GM23338 (cell line): ENCODE measurements at regions not wholly inside any gene's neighbourhood (a gene's known extent, or its start where the extent isn't known, plus 50 kb on each side); places are given as distances from the start of the nearest gene placed in this dataset.

Experiments used
- ATAC-seq: fragments of 200-7000 bp; cut with Tn5 transposase; 3 replicates; pipeline ENCODE4 v1.9.1; 2020
- DNase-seq: peaks from one replicate; pipeline ENCODE4 v3.0.0-alpha.2; 2015; ENCODE audit warnings: low spot score
- H2AFZ ChIP-seq: fragments of 200-600 bp; sonication (generic); 2 replicates; pipeline ENCODE4 v1.8.0; 2016; ENCODE audit warnings: antibody characterized with exemption, mild to moderate bottlenecking, moderate library complexity
- H3F3A ChIP-seq: fragments of 200-600 bp; sonication (generic); replicated peaks from 2 replicates; pipeline ENCODE4 v1.8.0; 2017; ENCODE audit warnings: antibody characterized with exemption, mixed run types, low read depth
- H3K27ac ChIP-seq: fragments of 200-600 bp; sonication (generic); 2 replicates; pipeline ENCODE4 v1.6.1; 2016; ENCODE audit warnings: low read depth
- H3K27me3 ChIP-seq: fragments of 200-600 bp; sonication (generic); 2 replicates; pipeline ENCODE4 v1.8.0; 2016; ENCODE audit warnings: mild to moderate bottlenecking, mixed run types, moderate library complexity; ENCODE audit not compliant: insufficient read depth
- H3K36me3 ChIP-seq: fragments of 200-600 bp; sonication (generic); 2 replicates; pipeline ENCODE4 v1.8.0; 2016; ENCODE audit warnings: mild to moderate bottlenecking; ENCODE audit not compliant: insufficient read depth
- H3K4me1 ChIP-seq: fragments of 200-600 bp; sonication (generic); 2 replicates; pipeline ENCODE4 v1.8.0; 2016; ENCODE audit warnings: mild to moderate bottlenecking, moderate library complexity; ENCODE audit not compliant: insufficient read depth
- H3K4me2 ChIP-seq: fragments of 200-600 bp; sonication (generic); 2 replicates; pipeline ENCODE4 v1.7.1; 2017; ENCODE audit warnings: mixed run types
- H3K4me3 ChIP-seq: fragments of 200-600 bp; sonication (generic); 2 replicates; pipeline ENCODE4 v1.6.1; 2016; ENCODE audit warnings: mixed run types
- H3K79me2 ChIP-seq: fragments of 200-600 bp; sonication (generic); replicated peaks from 2 replicates; pipeline ENCODE4 v1.8.0; 2017; ENCODE audit warnings: mild to moderate bottlenecking; ENCODE audit not compliant: insufficient read depth
- H3K9me2 ChIP-seq: fragments of 200-600 bp; sonication (generic); 2 replicates; pipeline ENCODE4 v1.8.0; 2017; ENCODE audit not compliant: insufficient read depth
- H4K20me1 ChIP-seq: fragments of 200-600 bp; sonication (generic); replicated peaks from 2 replicates; pipeline ENCODE4 v1.8.0; 2017; ENCODE audit warnings: mild to moderate bottlenecking; ENCODE audit not compliant: insufficient read depth
- H3K27ac Mint-ChIP-seq: 2 replicates; pipeline ENCODE4 v1.8.0; 2020; ENCODE audit warnings: inconsistent platforms, mild to moderate bottlenecking, moderate library complexity, mixed read lengths
- H3K27me3 Mint-ChIP-seq: 3 replicates; pipeline ENCODE4 v1.8.0; 2022; ENCODE audit warnings: low read depth, mild to moderate bottlenecking, moderate library complexity, mixed read lengths, inconsistent platforms; ENCODE audit not compliant: insufficient read depth, poor library complexity
- H3K36me3 Mint-ChIP-seq: 3 replicates; pipeline ENCODE4 v1.8.0; 2021; ENCODE audit warnings: low read depth, mild to moderate bottlenecking, inconsistent platforms, moderate library complexity, mixed read lengths
- H3K4me1 Mint-ChIP-seq: 3 replicates; pipeline ENCODE4 v1.8.0; 2020; ENCODE audit warnings: mild to moderate bottlenecking, inconsistent platforms, mixed read lengths
- H3K4me3 Mint-ChIP-seq: 3 replicates; pipeline ENCODE4 v1.8.0; 2021; ENCODE audit warnings: moderate library complexity, mild to moderate bottlenecking, inconsistent platforms, mixed read lengths
- H3K9me3 Mint-ChIP-seq: 3 replicates; pipeline ENCODE4 v1.8.0; 2020; ENCODE audit warnings: moderate library complexity, mild to moderate bottlenecking, inconsistent platforms, mixed read lengths
- CREB1 ChIP-seq: fragments of 250-450 bp; sonication (Bioruptor Pico); IDR thresholded peaks from 2 replicates; pipeline ENCODE4 v1.5.0; 2020; ENCODE audit warnings: low read depth, mild to moderate bottlenecking, moderate library complexity
- CTCF ChIP-seq, 2 experiments: fragments of 200-600 bp in 1 of 2; sonication (generic) in 1 of 2; conservative IDR thresholded peaks; 2 replicates each; pipeline versions ENCODE4 v1.5.1 to v1.6.1; 2016 to 2017; ENCODE audit warnings: antibody characterized with exemption in 2 of 2, low read depth in 2 of 2, mild to moderate bottlenecking in 2 of 2, moderate library complexity in 1 of 2
- ETS1 ChIP-seq: IDR thresholded peaks from 2 replicates; pipeline ENCODE4 v1.6.1; 2016; ENCODE audit warnings: antibody characterized with exemption
- EZH2 ChIP-seq: fragments of 200-600 bp; sonication (generic); IDR thresholded peaks from one replicate; pipeline ENCODE4 v1.8.0; 2017; ENCODE audit warnings: antibody characterized with exemption, mild to moderate bottlenecking, low read depth; ENCODE audit not compliant: unreplicated experiment
- EZH2phosphoT487 ChIP-seq: fragments of 200-600 bp; sonication (generic); IDR thresholded peaks from one replicate; pipeline ENCODE4 v1.8.1; 2018; ENCODE audit warnings: antibody characterized with exemption; ENCODE audit not compliant: unreplicated experiment
- JUNB ChIP-seq: IDR thresholded peaks from one replicate; pipeline ENCODE4 v1.6.1; 2016; ENCODE audit warnings: antibody characterized with exemption; ENCODE audit not compliant: unreplicated experiment
- NANOG ChIP-seq: IDR thresholded peaks from 2 replicates; pipeline ENCODE4 v1.6.1; 2016; ENCODE audit warnings: antibody characterized with exemption, borderline replicate concordance
- POLR2AphosphoS5 ChIP-seq: IDR thresholded peaks from 2 replicates; pipeline ENCODE4 v1.6.1; 2016; ENCODE audit warnings: antibody characterized with exemption, low read depth
- REST ChIP-seq: IDR thresholded peaks from one replicate; pipeline ENCODE4 v1.6.1; 2018; ENCODE audit warnings: antibody characterized with exemption; ENCODE audit not compliant: unreplicated experiment
- STAT1 ChIP-seq: IDR thresholded peaks from one replicate; pipeline ENCODE4 v1.6.1; 2016; ENCODE audit warnings: antibody characterized with exemption; ENCODE audit not compliant: unreplicated experiment
- ZNF114 ChIP-seq: fragments of 250-450 bp; sonication (Bioruptor Pico); IDR thresholded peaks from 2 replicates; pipeline ENCODE4 v1.5.0; 2020; ENCODE audit warnings: mild to moderate bottlenecking, moderate library complexity
- ZNF331 ChIP-seq: fragments of 250-450 bp; sonication (Bioruptor Pico); IDR thresholded peaks from 2 replicates; pipeline ENCODE4 v1.5.0; 2020; ENCODE audit warnings: low read depth, mild to moderate bottlenecking, moderate library complexity
- TF ChIP-seq, protein P1 (sequence below): fragments of 250-450 bp; sonication (Bioruptor Pico); IDR thresholded peaks from 2 replicates; pipeline ENCODE4 v1.5.0; 2020; ENCODE audit warnings: mild to moderate bottlenecking, moderate library complexity

DNA sequence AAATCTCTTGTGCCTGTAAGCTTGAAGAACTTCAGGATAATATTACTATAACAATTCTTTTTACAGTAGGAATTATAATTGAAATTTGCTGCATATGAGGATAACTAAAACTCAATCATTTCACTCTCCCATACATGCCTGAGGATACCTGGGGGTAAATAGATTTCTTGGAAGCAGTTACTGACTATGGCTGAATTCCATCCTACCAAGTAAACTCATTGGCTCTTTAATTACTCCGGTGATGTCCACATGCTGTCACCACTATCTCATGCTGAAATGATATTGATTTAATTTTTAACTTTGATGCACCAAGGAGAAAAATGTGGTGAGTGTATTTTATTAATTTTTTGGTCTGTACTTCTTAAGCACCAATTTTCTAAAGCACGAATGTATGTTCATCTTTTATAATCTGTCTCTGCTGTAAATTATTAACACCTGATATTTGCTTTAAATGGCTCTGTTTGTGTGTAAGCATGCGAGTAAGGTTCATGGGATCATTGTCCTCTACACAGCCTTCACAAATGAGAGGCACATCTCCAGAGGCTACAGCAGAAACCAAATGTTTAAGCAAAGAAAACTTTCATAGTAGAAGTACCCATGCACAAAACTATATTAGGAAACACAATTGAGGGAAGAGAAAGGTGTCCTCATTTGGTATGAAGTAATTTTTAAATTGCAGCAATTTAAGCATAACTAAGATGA is 164.2 kb upstream of the POU3F2 start:
- Histone ChIP-seq H3K79me2 (no peaks in the 10 kb centered on the region), H3K27me3 (no peaks in the 10 kb centered on the region), H3K4me2 (no peak overlapping the region), H3K27ac (no peak overlapping the region), H3K36me3 (no peaks in the 10 kb centered on the region), H4K20me1 (no peaks in the 10 kb centered on the region), H3K9me2 (no peaks in the 10 kb centered on the region), H3K4me3 (no peak overlapping the region), H3K4me1 (peaks cover 11% of the 10 kb centered on the region; the same call in 1 of the 2 replicates), H2AFZ (no peak overlapping the region), H3F3A (no peaks in the 10 kb centered on the region)
- H3K27ac Mint-ChIP-seq = no peak overlapping the region
- no peak for TF ChIP-seq EZH2phosphoT487
- no peak for TF ChIP-seq CTCF (conservative IDR thresholded peaks at IDR 0.05; ENCODE audit: low read depth in 2 of 2)
- TF ChIP-seq POLR2AphosphoS5 = no peak
- no peak for TF ChIP-seq ZNF331 (CRISPR knock-in tag)
- TF ChIP-seq ZNF114 (CRISPR knock-in tag) = no peak
- no peak for TF ChIP-seq STAT1
- no peak for TF ChIP-seq CREB1 (CRISPR knock-in tag)
- TF ChIP-seq, protein P1, sequence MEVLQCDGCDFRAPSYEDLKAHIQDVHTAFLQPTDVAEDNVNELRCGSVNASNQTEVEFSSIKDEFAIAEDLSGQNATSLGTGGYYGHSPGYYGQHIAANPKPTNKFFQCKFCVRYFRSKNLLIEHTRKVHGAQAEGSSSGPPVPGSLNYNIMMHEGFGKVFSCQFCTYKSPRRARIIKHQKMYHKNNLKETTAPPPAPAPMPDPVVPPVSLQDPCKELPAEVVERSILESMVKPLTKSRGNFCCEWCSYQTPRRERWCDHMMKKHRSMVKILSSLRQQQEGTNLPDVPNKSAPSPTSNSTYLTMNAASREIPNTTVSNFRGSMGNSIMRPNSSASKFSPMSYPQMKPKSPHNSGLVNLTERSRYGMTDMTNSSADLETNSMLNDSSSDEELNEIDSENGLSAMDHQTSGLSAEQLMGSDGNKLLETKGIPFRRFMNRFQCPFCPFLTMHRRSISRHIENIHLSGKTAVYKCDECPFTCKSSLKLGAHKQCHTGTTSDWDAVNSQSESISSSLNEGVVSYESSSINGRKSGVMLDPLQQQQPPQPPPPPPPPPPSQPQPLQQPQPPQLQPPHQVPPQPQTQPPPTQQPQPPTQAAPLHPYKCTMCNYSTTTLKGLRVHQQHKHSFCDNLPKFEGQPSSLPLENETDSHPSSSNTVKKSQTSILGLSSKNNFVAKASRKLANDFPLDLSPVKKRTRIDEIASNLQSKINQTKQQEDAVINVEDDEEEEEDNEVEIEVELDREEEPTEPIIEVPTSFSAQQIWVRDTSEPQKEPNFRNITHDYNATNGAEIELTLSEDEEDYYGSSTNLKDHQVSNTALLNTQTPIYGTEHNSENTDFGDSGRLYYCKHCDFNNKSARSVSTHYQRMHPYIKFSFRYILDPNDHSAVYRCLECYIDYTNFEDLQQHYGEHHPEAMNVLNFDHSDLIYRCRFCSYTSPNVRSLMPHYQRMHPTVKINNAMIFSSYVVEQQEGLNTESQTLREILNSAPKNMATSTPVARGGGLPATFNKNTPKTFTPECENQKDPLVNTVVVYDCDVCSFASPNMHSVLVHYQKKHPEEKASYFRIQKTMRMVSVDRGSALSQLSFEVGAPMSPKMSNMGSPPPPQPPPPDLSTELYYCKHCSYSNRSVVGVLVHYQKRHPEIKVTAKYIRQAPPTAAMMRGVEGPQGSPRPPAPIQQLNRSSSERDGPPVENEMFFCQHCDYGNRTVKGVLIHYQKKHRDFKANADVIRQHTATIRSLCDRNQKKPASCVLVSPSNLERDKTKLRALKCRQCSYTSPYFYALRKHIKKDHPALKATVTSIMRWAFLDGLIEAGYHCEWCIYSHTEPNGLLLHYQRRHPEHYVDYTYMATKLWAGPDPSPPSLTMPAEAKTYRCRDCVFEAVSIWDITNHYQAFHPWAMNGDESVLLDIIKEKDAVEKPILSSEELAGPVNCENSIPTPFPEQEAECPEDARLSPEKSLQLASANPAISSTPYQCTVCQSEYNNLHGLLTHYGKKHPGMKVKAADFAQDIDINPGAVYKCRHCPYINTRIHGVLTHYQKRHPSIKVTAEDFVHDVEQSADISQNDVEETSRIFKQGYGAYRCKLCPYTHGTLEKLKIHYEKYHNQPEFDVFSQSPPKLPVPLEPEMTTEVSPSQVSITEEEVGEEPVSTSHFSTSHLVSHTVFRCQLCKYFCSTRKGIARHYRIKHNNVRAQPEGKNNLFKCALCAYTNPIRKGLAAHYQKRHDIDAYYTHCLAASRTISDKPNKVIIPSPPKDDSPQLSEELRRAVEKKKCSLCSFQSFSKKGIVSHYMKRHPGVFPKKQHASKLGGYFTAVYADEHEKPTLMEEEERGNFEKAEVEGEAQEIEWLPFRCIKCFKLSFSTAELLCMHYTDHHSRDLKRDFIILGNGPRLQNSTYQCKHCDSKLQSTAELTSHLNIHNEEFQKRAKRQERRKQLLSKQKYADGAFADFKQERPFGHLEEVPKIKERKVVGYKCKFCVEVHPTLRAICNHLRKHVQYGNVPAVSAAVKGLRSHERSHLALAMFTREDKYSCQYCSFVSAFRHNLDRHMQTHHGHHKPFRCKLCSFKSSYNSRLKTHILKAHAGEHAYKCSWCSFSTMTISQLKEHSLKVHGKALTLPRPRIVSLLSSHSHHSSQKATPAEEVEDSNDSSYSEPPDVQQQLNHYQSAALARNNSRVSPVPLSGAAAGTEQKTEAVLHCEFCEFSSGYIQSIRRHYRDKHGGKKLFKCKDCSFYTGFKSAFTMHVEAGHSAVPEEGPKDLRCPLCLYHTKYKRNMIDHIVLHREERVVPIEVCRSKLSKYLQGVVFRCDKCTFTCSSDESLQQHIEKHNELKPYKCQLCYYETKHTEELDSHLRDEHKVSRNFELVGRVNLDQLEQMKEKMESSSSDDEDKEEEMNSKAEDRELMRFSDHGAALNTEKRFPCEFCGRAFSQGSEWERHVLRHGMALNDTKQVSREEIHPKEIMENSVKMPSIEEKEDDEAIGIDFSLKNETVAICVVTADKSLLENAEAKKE = no peak
- TF ChIP-seq REST = no peak
- TF ChIP-seq EZH2 = no peak
- TF ChIP-seq NANOG = no peak
- TF ChIP-seq ETS1 = no peak
- TF ChIP-seq JUNB = no peak
- peaks cover 17% of the 10 kb centered on the region for H3K4me1 Mint-ChIP-seq
- ATAC-seq (no peak), DNase-seq (no peak)
- peaks cover 1% of the 10 kb centered on the region for H3K27me3 Mint-ChIP-seq
- H3K9me3 Mint-ChIP-seq = no peaks in the 10 kb centered on the region
- H3K4me3 Mint-ChIP-seq = no peak overlapping the region
- no peaks in the 10 kb centered on the region for H3K36me3 Mint-ChIP-seq
